ENCODE measurements at regions not wholly inside any gene's neighbourhood (a gene's known extent, or its start where the extent isn't known, plus 50 kb on each side); places are given as distances from the start of the nearest gene placed in this dataset.

- TF ChIP-seq CTCF (IDR thresholded peaks at IDR 0.05; ENCODE audit: low read depth, low read length), result no peak
- TF ChIP-seq POLR2A (IDR thresholded peaks at IDR 0.05; ENCODE audit: extremely low read depth, insufficient read length), result no peak
These were observed 243.7 kb downstream of the INHBA start for GRCh38 chr7:41459183-41459582.
